ENCODE measurements at regions not wholly inside any gene's neighbourhood (a gene's known extent, or its start where the extent isn't known, plus 50 kb on each side); places are given as distances from the start of the nearest gene placed in this dataset.

- TF ChIP-seq REPIN1 (tag by site-specific recombination; IDR thresholded peaks at IDR 0.05; ENCODE audit: low read depth) (no peak), ZNF423 (tag by site-specific recombination; IDR thresholded peaks at IDR 0.05) (no peak), ZSCAN5A (tag by site-specific recombination; IDR thresholded peaks at IDR 0.05) (no peak), HOXA7 (CRISPR knock-in tag; IDR thresholded peaks at IDR 0.05; ENCODE audit: borderline replicate concordance) (no peak), HOXD13 (CRISPR knock-in tag; IDR thresholded peaks at IDR 0.05; ENCODE audit: borderline replicate concordance) (no peak), ZNF530 (tag by site-specific recombination; IDR thresholded peaks at IDR 0.05; ENCODE audit: low read depth) (no peak), ZFP37 (tag by site-specific recombination; IDR thresholded peaks at IDR 0.05) (no peak), ZNF157 (tag by site-specific recombination; IDR thresholded peaks at IDR 0.05) (no peak), ZNF658 (tag by site-specific recombination; IDR thresholded peaks at IDR 0.05) (no peak), ZNF26 (tag by site-specific recombination; IDR thresholded peaks at IDR 0.05) (no peak), ZNF169 (tag by site-specific recombination; IDR thresholded peaks at IDR 0.05) (no peak), TCF7L2 (IDR thresholded peaks at IDR 0.05; ENCODE audit: borderline replicate concordance, low read depth, low read length) (no peak), ZNF391 (tag by site-specific recombination; IDR thresholded peaks at IDR 0.05; ENCODE audit: borderline replicate concordance, low read depth) (no peak), ZNF561 (tag by site-specific recombination; IDR thresholded peaks at IDR 0.05; ENCODE audit: borderline replicate concordance) (no peak), ZNF792 (tag by site-specific recombination; IDR thresholded peaks at IDR 0.05) (no peak)
- TF ChIP-seq, protein P1, sequence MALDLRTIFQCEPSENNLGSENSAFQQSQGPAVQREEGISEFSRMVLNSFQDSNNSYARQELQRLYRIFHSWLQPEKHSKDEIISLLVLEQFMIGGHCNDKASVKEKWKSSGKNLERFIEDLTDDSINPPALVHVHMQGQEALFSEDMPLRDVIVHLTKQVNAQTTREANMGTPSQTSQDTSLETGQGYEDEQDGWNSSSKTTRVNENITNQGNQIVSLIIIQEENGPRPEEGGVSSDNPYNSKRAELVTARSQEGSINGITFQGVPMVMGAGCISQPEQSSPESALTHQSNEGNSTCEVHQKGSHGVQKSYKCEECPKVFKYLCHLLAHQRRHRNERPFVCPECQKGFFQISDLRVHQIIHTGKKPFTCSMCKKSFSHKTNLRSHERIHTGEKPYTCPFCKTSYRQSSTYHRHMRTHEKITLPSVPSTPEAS (tag by site-specific recombination; IDR thresholded peaks at IDR 0.05) = no peak
- TF ChIP-seq, protein P2, sequence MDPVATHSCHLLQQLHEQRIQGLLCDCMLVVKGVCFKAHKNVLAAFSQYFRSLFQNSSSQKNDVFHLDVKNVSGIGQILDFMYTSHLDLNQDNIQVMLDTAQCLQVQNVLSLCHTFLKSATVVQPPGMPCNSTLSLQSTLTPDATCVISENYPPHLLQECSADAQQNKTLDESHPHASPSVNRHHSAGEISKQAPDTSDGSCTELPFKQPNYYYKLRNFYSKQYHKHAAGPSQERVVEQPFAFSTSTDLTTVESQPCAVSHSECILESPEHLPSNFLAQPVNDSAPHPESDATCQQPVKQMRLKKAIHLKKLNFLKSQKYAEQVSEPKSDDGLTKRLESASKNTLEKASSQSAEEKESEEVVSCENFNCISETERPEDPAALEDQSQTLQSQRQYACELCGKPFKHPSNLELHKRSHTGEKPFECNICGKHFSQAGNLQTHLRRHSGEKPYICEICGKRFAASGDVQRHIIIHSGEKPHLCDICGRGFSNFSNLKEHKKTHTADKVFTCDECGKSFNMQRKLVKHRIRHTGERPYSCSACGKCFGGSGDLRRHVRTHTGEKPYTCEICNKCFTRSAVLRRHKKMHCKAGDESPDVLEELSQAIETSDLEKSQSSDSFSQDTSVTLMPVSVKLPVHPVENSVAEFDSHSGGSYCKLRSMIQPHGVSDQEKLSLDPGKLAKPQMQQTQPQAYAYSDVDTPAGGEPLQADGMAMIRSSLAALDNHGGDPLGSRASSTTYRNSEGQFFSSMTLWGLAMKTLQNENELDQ (tag by site-specific recombination; IDR thresholded peaks at IDR 0.05; ENCODE audit: low read depth) = no peak
- TF ChIP-seq, protein P3, sequence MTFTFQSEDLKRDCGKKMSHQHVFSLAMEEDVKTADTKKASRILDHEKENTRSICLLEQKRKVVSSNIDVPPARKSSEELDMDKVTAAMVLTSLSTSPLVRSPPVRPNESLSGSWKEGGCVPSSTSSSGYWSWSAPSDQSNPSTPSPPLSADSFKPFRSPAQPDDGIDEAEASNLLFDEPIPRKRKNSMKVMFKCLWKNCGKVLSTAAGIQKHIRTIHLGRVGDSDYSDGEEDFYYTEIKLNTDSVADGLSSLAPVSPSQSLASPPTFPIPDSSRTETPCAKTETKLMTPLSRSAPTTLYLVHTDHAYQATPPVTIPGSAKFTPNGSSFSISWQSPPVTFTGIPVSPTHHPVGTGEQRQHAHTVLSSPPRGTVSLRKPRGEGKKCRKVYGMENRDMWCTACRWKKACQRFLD (tag by site-specific recombination; IDR thresholded peaks at IDR 0.05) = no peak
These were observed 99.8 kb upstream of the PDE10A start for GRCh38 chr6:165762876-165763275.

GRCh38 chr6:165762125-165762524, 99.1 kb upstream of the PDE10A start:
- ChIA-PET POLR2A (no interaction called here), CTCF (no interaction called here)
- H3K4me3 ChIP-seq (ENCODE audit: low read depth, low read length) = no peak overlapping the region
- no peaks in the 10 kb centered on the region for H3K9me3 ChIP-seq (ENCODE audit: control insufficient read depth, insufficient read depth, low read depth, low read length)
- no peaks in the 10 kb centered on the region for H3K4me1 ChIP-seq (ENCODE audit: control insufficient read depth, insufficient read depth, low read length)
- H3K36me3 ChIP-seq (ENCODE audit: control insufficient read depth in 2 of 2, insufficient read depth in 1 of 2, low read length in 2 of 2) = no peaks in the 10 kb centered on the region
- no peak overlapping the region for H3K27ac ChIP-seq (ENCODE audit: extremely low read depth, low read depth, low read length)
- TF ChIP-seq ZNF121 (tag by site-specific recombination; IDR thresholded peaks at IDR 0.05) = no peak
- TF ChIP-seq ZNF843 (tag by site-specific recombination; IDR thresholded peaks at IDR 0.05) = no peak
- TF ChIP-seq ZNF580 (tag by site-specific recombination; IDR thresholded peaks at IDR 0.05) = no peak
- TF ChIP-seq, protein P4, sequence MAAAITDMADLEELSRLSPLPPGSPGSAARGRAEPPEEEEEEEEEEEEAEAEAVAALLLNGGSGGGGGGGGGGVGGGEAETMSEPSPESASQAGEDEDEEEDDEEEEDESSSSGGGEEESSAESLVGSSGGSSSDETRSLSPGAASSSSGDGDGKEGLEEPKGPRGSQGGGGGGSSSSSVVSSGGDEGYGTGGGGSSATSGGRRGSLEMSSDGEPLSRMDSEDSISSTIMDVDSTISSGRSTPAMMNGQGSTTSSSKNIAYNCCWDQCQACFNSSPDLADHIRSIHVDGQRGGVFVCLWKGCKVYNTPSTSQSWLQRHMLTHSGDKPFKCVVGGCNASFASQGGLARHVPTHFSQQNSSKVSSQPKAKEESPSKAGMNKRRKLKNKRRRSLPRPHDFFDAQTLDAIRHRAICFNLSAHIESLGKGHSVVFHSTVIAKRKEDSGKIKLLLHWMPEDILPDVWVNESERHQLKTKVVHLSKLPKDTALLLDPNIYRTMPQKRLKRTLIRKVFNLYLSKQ (tag by site-specific recombination; IDR thresholded peaks at IDR 0.05; ENCODE audit: borderline replicate concordance) = no peak
- TF ChIP-seq, protein P5, sequence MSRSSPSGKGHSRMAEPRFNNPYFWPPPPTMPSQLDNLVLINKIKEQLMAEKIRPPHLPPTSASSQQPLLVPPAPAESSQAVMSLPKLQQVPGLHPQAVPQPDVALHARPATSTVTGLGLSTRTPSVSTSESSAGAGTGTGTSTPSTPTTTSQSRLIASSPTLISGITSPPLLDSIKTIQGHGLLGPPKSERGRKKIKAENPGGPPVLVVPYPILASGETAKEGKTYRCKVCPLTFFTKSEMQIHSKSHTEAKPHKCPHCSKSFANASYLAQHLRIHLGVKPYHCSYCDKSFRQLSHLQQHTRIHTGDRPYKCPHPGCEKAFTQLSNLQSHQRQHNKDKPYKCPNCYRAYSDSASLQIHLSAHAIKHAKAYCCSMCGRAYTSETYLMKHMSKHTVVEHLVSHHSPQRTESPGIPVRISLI (tag by site-specific recombination; IDR thresholded peaks at IDR 0.05) = no peak
- TF ChIP-seq ZNF776 (tag by site-specific recombination; IDR thresholded peaks at IDR 0.05; ENCODE audit: borderline replicate concordance) = no peak
- TF ChIP-seq ZBTB7A (tag by site-specific recombination; IDR thresholded peaks at IDR 0.05; ENCODE audit: low read depth) = no peak
- no peak for TF ChIP-seq ZBTB1 (tag by site-specific recombination; IDR thresholded peaks at IDR 0.05)

More at GRCh38 chr6:165762876-165763275, 99.8 kb upstream of the PDE10A start:
- no peaks in the 10 kb centered on the region for H3K4me1 ChIP-seq (ENCODE audit: control insufficient read depth, insufficient read depth, low read length)
- ChIA-PET POLR2A (no interaction called here), CTCF (interaction anchor here (1.1 kb wide), 1 partner anchor 34 kb away, joined by 3 read pairs; no protein-coding TSS in a partner anchor)
- no peaks in the 10 kb centered on the region for H3K36me3 ChIP-seq (ENCODE audit: control insufficient read depth in 2 of 2, insufficient read depth in 1 of 2, low read length in 2 of 2)
- H3K4me3 ChIP-seq (ENCODE audit: low read depth, low read length) = no peak overlapping the region
- H3K9me3 ChIP-seq (ENCODE audit: control insufficient read depth, insufficient read depth, low read depth, low read length) = no peaks in the 10 kb centered on the region
- no peak overlapping the region for H3K27ac ChIP-seq (ENCODE audit: extremely low read depth, low read depth, low read length)

Data from HEK293 (cell line).